ENCODE measurements at regions not wholly inside any gene's neighbourhood (a gene's known extent, or its start where the extent isn't known, plus 50 kb on each side); places are given as distances from the start of the nearest gene placed in this dataset.
"Not testable (repeated sequence)": the region's sequence is repeated elsewhere in the genome, so short reads cannot be mapped to it uniquely, and the experiment has no call there.

DNA sequence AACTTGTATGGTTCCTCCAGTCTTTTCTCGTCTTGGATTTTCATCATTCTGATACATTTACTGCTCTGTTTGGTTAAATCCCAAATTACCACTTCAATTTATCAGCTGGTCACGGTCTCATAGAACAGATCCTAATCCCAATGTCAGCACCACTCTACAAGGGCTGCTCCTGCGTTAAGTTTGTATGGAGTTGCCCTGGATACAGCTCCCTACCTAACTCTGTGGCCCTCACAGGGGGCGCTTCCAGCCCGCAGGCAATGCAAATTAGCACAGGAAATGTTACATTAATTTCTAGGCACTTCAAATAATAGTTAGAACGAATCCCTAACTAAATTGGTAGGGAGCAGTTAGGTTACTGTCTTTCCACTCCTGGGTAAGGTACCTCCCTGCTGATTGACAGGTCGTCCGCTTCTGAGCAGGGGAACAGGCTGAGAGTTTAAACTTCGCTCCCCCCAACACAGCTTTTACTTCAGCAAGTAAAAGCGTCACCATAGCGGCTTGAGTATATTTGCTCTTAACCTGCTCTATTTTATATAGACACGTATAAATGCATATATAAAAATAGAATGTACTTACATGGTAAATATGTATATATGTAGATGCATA lies 238.5 kb upstream of the FANCL start:
- no peak for DNase-seq (ENCODE audit: low read depth in 4 of 4, low spot score in 3 of 4)

DNA sequence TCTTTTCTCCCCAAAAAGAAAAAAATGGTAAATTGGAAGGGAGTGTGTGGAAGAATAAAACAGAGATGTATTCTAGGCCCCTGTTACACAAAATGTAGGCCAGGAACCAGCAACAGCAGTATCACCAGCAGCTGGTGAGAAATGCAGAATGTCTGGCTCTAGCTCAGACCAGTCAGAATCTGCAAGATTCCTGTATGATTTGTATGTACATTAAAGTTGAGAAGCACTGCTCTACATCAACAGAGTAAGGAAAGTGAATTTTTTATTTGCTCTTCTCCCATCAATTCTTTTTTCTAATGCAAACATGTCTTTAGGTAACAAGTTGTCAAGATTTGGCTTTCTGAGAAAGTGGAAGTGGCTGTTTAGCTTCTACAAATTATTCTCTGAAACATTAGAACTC lies 235.4 kb upstream of the FANCL start:
- DNase-seq (ENCODE audit: low read depth in 4 of 4, low spot score in 3 of 4): no peak

DNA sequence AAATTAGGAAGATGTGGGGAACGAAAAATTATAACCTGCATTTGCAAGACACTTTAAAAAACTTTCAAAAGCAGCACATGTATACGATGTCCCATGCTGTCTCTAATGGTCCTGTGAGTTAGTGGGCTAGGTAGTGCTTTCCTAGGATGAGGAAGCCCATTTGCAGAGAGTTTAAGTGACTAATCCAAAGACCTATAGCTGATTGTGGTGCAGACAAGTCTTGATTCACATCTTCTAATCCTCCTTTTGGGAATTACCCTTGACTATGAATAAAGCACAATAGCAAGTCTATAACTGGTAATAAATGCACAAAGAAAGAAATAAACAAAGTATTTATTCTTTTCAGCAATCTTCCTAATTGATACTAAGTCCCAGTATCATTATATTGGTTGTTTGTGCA lies 234.6 kb upstream of the FANCL start:
- no peak for DNase-seq (ENCODE audit: low read depth in 4 of 4, low spot score in 3 of 4)

DNA sequence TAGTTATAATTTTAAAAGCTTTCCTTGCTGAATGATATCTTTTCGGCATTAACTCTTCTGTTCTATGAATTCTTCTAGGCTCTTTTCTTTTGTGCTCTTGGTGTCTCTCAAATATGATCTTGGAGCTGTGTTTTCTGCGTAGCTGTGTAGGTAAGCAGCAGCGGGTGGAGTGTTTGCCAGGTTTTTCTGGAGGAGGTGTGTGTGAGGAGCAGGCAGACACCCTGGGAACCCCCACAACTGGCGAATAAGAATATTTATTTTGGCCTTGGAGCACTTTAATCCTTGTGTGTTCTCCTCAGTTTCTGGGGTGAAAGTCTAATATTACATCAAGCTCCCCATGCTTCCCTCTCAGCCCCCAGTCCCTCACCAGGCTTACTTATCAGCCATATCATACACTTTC lies 232.0 kb upstream of the FANCL start:
- no peak for DNase-seq (ENCODE audit: low read depth in 4 of 4, low spot score in 3 of 4)

DNA sequence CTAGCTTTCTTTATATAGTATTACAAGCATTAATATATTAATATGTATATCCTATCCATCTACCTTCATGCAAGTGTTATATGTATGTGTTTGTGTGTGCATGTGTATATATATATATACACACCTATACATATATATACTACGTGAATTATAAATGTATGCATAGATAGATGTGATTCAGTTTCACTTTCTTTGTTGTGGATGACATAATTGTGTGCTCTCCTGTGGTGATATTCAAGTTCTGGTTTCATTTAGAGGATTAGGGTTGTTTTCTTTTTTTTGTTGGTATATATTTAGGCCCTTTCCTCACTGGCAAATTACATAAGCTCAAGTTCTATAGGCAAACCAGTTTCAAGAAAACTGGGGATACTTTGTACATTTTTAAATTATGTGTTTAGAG lies 225.7 kb upstream of the FANCL start:
- no peak for DNase-seq (ENCODE audit: low read depth in 4 of 4, low spot score in 3 of 4)

DNA sequence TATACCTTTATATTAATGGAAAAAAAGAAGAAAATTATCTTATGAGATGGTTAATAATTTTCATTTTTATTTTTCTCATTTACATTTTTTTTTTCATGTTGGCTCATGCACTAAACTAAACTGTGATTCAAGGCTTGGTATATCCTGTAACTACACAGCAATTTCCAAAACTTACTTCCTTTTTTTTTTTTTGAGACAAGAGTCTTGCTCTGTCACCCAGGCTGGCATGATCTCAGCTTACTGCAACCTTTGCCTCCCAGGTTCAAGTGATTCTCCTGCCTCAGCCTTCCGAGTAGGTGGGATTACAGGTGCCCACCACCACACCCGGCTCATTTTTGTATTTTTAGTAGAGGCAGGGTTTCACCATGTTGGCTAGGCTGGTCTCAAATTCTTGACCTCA lies 224.9 kb upstream of the FANCL start:
- not testable (repeated sequence) for DNase-seq (ENCODE audit: low read depth in 4 of 4, low spot score in 3 of 4)

DNA sequence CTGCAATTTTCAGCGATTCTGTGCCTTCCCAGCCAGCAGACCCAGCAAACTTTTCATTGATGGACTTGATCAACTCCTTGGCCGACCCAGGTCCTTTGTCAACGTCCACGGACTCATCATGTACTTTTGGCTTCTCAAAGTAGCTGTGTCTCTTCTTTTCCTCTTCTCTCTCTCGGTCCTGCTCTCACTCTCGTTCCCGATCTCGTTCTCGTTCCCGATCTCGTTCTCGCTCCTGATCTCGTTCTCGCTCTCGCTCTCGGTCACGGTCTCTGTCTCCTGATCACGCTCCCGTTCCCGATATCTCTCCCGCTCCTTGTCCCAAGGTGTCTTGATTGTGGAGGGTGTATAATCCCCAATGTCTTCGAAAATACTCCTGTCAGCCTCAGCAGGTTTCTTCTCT lies 219.5 kb upstream of the FANCL start:
- no peak for DNase-seq (ENCODE audit: low read depth in 4 of 4, low spot score in 3 of 4)

DNA sequence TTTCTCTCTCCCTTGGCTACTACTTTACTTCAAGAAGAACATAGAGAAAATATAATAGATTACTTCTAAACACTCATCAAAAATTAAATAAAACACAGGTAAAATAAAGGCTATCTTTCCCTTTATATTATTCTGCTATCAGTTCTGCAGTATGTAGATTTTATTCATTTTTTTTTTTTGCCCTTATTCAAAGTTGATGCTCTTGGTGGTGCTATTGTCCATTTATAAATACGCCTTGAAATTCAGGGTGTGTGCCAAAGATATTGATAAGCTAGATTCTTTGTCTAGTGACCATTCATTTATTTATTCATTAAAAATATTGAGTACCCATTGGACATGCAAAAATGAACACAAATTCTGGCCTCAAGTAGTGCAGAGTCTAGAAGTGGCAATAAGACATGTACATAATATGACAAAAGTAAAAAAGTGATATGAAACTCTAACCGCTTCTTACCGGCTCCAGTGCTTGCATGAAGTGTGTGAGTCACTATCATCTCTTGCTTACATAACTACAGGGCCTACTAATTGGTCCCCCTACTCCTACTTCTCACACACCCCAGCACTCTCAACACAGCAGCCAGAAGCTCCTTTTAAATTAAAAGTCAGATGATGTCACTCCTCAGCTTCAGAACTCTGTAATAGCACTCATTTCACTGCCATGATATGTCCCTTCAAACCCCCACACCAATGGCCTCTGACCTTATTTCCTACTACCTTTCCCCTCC lies 208.3 kb upstream of the FANCL start:
- no peak for DNase-seq (ENCODE audit: low read depth in 4 of 4, low spot score in 3 of 4)

DNA sequence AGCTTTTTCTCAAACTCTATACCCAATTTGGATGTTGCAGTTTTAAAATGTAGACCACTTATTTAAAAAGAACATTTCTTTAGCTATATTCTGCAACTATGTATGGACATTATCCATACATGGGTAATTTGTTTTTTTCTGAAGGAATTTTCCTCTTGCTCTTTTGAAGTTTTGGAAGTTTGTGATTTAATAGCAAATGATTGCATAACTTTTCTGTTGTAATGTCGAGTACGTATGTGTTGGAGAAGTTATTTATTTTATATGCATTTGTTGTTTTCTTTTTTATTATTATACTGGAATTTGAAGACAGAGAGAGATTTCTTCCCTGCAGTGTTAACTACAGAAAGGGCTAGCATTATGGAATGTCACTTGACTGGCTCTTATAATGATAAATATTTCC lies 207.7 kb upstream of the FANCL start:
- no peak for DNase-seq (ENCODE audit: low read depth in 4 of 4, low spot score in 3 of 4)

DNA sequence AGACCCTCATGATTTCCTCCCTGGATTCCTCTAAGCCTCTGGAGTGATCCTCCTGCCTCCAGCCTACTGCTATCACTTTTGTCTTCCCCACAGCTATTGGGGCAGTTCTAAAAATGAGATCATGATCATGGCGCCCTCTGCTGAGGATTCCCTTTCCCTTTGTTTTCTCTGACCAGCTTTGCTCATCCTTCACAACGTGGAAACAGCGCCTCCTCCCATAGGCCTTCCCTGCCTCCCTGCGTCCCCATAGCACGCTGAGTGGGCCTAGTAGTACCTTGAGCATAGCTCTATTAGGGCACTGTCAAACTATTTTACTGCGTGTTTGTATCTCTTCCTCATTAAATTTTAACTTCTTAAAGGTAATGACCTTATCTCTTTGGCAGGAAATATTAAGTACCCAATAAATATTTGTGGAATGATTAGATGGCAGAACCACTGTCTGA lies 207.0 kb upstream of the FANCL start:
- DNase-seq (ENCODE audit: low read depth in 4 of 4, low spot score in 3 of 4): peak in 3 of 4 donors; percentile 32 to 36 (median 32)

DNA sequence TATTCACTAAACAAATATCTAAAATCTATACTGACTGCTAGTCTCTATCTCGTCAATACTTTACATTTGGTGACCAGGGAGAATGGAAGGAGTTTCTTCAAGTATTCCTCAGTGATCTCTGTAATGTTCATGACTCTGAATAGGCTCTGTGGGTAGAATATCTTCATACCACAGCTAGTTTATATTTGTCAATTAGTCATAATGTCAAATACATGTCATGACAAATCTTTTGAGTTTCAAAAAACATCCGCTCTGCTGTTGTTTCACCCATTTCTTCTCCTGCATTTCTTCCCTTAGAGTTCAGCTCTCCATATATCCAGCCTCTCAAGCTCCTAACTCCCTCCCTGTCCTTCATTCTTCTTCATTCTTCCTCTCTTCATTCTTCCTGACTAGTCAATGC lies 206.5 kb upstream of the FANCL start:
- no peak for DNase-seq (ENCODE audit: low read depth in 4 of 4, low spot score in 3 of 4)

DNA sequence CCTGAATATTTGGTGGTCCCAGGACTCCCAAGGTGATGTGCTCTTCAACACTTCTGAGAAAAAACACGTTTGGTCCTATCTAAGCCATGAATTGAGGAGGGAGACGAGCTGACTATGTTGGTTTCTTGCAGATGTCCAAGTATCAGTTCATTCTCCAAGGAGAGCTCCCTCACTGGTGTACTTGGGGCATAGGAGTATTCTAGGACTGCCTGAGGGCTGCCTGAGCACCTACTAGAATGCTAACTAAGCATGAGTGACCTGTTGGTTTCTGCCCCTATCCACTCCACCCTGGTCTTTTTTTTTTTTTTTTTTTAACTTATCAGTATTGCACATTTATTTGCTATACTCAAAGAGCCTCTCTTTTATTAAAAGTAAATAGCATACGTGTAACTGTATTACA lies 200.5 kb upstream of the FANCL start:
- DNase-seq (ENCODE audit: low read depth in 4 of 4, low spot score in 3 of 4): no peak

DNA sequence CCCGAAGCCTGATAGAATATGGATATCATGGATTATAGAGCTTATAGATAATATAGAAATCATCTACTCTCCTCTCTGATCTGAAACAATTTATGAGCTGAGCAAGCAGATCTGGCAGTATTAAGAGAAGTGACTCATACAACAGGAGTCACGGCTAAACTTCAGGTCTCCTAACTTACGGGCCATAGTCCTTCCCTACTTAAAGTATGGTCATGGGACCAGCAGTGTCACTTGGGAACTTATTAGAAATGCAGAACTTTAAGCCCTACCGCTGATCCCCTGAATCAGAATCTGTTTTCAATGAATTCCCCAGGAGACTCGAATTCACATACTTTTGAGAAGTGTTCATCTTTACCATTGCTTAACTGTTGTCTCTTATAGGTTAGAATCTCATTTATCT lies 195.7 kb upstream of the FANCL start:
- DNase-seq (ENCODE audit: low read depth in 4 of 4, low spot score in 3 of 4): no peak

DNA sequence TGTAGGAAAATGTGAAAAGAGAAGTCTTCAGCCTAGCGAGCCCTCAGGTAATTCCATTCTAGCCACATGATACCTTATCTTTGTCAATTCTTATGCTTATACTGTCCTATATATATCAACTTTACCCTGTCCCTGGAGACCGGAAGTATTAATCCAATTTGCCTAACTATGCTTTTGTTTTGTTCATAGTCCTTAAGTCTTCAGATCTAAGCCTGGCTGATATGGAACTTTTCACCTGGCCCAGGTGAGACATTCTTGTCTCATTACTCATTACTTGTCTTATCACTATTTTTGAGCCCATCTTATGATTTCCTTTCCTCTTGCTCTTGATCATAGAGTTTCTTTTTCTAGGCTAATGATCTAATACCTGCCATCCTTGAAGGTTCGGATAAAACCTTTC lies 194.1 kb upstream of the FANCL start:
- no peak for DNase-seq (ENCODE audit: low read depth in 4 of 4, low spot score in 3 of 4)

DNA sequence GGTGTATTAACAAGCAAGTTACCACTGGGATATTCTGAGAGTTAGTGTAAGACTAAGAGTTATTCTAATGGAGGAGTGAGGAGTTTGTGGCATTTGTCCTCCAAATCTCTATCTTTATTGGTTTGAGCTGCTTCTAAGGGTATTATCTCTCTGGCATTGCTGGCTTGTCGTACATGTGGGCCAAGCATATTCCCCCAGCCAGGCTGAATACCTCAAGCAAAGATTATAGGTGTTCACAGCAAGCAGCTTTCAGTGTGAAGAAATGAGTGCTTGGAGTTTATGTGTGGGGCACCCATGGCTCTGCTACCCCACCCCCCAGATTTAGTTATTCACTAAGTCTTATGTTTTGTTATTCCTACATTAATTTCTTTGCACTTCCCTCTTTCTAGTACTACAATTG lies 193.6 kb upstream of the FANCL start:
- no peak for DNase-seq (ENCODE audit: low read depth in 4 of 4, low spot score in 3 of 4)

DNA sequence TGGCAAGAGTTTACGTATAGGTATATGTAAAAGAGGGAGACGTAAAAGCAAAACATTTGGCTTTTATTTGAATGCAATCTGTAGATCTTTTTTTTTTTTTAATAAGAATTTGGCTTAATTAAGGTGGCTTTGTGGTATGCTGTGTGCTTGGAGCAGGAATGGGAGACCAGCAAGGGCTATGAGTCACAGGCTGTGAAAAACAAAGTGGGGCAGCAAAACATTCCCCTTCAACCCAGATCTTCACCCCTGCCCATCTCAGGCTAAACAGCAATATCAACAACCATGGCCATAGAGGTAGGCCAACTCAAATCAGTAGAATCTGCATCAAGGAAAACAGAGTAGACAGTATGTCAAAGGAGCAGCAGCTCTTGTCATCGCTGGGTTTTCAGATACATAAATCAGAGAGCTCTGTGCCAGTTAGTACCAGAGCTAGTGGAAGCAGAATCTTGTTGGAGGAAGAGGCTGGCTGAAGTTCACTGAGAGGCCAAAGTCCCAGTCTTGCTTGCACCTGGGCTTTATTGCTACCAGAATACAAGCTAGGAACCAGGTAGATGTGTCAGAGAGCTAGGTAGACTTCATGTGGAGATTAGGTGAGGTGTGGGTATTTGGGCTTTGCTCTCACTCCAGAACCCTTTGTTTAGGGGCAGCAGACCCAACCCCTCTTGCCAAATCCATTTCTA lies 191.5 kb upstream of the FANCL start:
- no peak for DNase-seq (ENCODE audit: low read depth in 4 of 4, low spot score in 3 of 4)

DNA sequence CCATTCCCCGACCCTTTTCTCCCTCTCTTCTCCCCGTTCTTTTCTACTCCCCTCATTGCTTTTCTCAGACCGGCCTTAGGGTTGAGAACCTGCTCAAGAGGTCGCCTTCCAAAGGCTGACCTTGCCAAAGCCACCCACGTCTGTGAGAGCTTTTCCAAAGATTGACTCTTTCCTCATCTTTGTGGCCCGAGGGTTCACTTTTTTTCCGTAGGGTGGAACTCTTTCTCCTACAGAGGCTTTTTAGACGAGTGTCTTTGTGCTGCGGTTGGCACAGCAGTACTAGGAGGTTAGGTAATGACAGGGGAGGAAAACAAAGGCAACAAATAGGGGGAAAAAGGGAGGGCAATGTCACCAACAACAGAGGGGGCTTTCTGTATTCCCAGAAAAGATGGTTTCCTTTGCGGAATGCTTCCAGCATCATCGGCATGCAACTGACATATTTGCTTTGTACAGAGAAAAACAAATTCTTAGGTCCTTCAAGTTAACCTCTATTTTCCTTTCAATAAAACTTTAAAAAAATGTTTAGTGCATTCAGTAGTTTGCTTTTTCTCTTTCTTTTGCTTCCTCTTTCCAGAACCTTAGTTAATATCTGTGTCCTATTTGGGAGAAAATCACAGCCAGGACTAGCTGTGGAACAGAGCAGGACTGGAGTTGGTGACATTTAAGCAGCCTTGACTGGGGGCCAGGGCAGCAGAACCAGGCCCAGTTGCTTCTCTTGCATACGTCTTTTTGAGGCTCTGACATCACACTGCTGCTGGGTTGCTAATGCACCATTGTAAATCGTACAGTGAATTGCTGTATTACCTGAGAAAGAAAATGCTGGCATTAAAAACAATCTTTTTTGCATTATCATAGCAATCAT lies 188.1 kb upstream of the FANCL start:
- peak in 3 of 4 donors; percentile 8 to 19 (median 14) for DNase-seq (ENCODE audit: low read depth in 4 of 4, low spot score in 3 of 4)

DNA sequence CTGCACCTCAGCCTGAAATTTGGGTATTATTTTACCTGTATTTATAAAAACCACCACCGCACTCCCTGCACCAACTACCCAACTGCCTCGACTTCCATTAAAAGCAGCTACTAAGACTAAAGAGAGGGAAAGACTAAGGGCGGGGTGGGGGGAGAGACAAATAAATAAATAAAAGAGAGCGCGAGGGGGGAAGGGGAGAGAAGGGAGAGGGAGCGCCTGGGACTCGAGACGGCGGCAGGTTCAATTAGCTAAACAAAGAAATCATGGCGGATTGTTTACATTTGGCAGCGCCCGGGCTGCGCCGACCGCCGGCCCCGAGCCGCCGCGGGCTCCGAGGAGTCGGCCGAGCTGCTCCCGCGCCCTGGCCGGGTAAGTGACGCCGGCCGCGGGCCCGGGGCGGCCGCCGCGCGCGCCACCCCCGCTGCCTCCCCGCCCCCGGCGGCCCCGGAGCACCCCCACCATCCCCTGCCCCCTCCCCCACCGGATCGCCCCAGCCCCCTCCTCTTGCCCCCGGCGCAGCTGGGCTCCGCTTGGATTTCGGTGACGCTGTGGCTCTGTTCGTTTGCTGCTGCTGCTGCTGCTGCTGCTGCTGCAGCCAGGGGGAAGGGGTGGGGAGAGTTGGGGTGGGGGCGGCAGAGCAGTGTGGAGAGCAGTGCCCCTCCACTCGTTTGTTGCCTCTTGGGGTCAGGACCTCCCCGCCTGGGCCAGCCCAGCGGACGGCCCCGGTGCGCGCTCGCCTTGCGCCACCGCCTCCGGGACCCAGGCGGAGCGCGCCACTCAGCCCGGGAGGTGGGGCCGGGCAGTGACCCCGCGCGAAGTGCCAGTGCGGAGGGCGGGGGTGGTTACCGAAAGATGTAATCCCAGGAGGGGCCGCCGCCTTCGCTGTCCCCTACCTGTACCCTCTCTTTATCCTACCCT lies 187.2 kb upstream of the FANCL start:
- DNase-seq (ENCODE audit: low read depth in 4 of 4, low spot score in 3 of 4): peak in 3 of 4 donors; percentile 20 to 29 (median 24)

DNA sequence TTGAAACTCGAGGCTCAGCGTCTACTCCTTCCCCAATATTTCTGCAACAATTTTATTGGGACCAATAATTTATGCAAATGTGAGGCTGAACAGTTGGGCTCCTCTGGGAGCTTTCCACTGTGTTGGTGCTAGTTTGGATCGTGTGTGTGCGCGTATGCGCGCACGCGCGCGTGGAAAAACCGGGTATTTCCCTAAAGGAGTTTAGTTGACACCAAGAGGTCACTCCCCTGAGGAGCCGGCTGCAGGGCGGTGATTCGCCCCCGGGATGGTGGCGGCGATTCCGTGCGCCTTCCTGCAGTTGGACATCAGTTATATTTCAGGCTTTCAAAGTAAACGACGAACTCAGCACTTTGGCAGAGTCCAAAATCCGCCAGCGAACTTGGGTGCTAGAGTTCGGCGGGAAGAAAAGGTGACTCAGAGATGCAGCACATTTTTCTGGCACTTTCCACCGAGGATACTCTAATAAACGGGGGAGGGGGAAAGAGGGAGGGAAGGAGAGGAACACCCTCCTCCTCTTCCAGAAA lies 186.5 kb upstream of the FANCL start:
- peak in 3 of 4 donors; percentile 37 to 53 (median 44) for DNase-seq (ENCODE audit: low read depth in 4 of 4, low spot score in 3 of 4)

DNA sequence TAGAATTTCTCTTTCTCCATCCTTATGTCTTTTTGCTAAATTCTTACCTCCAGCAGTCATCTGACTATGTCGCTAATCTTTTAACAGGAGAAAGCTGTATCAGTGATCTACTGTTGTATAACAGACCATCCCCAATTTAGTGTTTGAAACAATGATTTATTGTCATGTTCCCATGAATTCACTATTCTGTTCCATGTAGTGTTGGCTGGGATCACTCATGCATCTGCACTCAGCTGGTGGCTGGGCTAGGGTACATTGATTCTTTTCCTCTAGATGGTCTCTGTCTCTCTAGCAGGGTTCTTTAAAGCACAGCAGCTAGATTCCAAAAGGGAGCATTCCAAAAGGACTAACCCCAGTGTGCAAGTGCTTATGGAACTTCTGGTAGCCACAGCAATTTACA lies 184.2 kb upstream of the FANCL start:
- DNase-seq (ENCODE audit: low read depth in 4 of 4, low spot score in 3 of 4): no peak

Data from left renal pelvis (tissue), 4 donors.